ENCODE measurements at regions not wholly inside any gene's neighbourhood (a gene's known extent, or its start where the extent isn't known, plus 50 kb on each side); places are given as distances from the start of the nearest gene placed in this dataset.

DNA sequence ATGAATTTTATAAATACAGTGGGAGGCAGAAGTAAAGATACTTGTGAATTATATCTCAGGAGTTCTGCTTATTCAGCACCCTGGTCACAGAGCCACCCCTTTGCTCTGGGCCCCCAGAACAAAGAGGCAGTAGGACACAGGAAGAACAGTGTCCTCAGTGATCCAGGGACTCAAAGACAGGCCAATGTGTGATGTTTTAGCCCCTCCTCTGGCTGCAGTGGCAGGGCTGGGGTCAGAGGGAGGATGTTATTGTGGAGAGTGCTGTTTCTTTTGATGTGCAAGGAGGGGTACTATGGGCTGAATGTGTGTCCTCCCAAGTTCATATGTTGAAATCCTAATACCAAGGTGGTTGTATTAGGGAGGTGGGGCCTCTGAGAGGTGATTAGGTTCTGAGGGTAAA, 74.1 kb upstream of the MAP3K7 start:
- TF ChIP-seq, protein P1, sequence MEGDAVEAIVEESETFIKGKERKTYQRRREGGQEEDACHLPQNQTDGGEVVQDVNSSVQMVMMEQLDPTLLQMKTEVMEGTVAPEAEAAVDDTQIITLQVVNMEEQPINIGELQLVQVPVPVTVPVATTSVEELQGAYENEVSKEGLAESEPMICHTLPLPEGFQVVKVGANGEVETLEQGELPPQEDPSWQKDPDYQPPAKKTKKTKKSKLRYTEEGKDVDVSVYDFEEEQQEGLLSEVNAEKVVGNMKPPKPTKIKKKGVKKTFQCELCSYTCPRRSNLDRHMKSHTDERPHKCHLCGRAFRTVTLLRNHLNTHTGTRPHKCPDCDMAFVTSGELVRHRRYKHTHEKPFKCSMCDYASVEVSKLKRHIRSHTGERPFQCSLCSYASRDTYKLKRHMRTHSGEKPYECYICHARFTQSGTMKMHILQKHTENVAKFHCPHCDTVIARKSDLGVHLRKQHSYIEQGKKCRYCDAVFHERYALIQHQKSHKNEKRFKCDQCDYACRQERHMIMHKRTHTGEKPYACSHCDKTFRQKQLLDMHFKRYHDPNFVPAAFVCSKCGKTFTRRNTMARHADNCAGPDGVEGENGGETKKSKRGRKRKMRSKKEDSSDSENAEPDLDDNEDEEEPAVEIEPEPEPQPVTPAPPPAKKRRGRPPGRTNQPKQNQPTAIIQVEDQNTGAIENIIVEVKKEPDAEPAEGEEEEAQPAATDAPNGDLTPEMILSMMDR (IDR thresholded peaks at IDR 0.05; ENCODE audit: low read depth, low read length, missing input control): no peak
- TF ChIP-seq, protein P2, sequence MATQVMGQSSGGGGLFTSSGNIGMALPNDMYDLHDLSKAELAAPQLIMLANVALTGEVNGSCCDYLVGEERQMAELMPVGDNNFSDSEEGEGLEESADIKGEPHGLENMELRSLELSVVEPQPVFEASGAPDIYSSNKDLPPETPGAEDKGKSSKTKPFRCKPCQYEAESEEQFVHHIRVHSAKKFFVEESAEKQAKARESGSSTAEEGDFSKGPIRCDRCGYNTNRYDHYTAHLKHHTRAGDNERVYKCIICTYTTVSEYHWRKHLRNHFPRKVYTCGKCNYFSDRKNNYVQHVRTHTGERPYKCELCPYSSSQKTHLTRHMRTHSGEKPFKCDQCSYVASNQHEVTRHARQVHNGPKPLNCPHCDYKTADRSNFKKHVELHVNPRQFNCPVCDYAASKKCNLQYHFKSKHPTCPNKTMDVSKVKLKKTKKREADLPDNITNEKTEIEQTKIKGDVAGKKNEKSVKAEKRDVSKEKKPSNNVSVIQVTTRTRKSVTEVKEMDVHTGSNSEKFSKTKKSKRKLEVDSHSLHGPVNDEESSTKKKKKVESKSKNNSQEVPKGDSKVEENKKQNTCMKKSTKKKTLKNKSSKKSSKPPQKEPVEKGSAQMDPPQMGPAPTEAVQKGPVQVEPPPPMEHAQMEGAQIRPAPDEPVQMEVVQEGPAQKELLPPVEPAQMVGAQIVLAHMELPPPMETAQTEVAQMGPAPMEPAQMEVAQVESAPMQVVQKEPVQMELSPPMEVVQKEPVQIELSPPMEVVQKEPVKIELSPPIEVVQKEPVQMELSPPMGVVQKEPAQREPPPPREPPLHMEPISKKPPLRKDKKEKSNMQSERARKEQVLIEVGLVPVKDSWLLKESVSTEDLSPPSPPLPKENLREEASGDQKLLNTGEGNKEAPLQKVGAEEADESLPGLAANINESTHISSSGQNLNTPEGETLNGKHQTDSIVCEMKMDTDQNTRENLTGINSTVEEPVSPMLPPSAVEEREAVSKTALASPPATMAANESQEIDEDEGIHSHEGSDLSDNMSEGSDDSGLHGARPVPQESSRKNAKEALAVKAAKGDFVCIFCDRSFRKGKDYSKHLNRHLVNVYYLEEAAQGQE (IDR thresholded peaks at IDR 0.05): no peak
- TF ChIP-seq, protein P3, sequence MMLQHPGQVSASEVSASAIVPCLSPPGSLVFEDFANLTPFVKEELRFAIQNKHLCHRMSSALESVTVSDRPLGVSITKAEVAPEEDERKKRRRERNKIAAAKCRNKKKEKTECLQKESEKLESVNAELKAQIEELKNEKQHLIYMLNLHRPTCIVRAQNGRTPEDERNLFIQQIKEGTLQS (IDR thresholded peaks at IDR 0.05): no peak
- TF ChIP-seq FOXA1 (IDR thresholded peaks at IDR 0.05): no peak
- TF ChIP-seq RAD21 (IDR thresholded peaks at IDR 0.05): no peak
- TF ChIP-seq TAF1 (conservative IDR thresholded peaks at IDR 0.05): no peak
- no peak for TF ChIP-seq GABPA (IDR thresholded peaks at IDR 0.05 in 1 of 2, conservative IDR thresholded peaks at IDR 0.05 in 1 of 2)
- TF ChIP-seq, protein P4, sequence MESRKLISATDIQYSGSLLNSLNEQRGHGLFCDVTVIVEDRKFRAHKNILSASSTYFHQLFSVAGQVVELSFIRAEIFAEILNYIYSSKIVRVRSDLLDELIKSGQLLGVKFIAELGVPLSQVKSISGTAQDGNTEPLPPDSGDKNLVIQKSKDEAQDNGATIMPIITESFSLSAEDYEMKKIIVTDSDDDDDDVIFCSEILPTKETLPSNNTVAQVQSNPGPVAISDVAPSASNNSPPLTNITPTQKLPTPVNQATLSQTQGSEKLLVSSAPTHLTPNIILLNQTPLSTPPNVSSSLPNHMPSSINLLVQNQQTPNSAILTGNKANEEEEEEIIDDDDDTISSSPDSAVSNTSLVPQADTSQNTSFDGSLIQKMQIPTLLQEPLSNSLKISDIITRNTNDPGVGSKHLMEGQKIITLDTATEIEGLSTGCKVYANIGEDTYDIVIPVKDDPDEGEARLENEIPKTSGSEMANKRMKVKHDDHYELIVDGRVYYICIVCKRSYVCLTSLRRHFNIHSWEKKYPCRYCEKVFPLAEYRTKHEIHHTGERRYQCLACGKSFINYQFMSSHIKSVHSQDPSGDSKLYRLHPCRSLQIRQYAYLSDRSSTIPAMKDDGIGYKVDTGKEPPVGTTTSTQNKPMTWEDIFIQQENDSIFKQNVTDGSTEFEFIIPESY (IDR thresholded peaks at IDR 0.05): no peak
- TF ChIP-seq YY1 (IDR thresholded peaks at IDR 0.05): no peak
- no peak for TF ChIP-seq EGR1 (IDR thresholded peaks at IDR 0.05; ENCODE audit: low read depth in 2 of 2)
- TF ChIP-seq JUND (IDR thresholded peaks at IDR 0.05): no peak

All from liver (tissue), 3 donors.